ENCODE measurements at regions not wholly inside any gene's neighbourhood (a gene's known extent, or its start where the extent isn't known, plus 50 kb on each side); places are given as distances from the start of the nearest gene placed in this dataset.

- TF ChIP-seq CTCF (IDR thresholded peaks at IDR 0.05): no peak
- Mint-ChIP-seq H3K4me1 (no peaks in the 10 kb centered on the region), H3K27me3 (no peaks in the 10 kb centered on the region), H3K4me3 (no peak overlapping the region), H3K27ac (no peak overlapping the region), H3K9me3 (peaks cover 9% of the 10 kb centered on the region), H3K36me3 (ENCODE audit: low read depth) (no peaks in the 10 kb centered on the region)
- DNase-seq (no peak), ATAC-seq (ENCODE audit: low read depth) (no peak)
- intact Hi-C loops (cut with micrococcal nuclease): no loop called here
- CTCF ChIA-PET: no interaction called here
- POLR2A ChIA-PET: no interaction called here
These were observed 1437.4 kb upstream of the SPRY2 start for GRCh38 chr13:81778350-81778749.

GRCh38 chr13:81773263-81773662, 1432.3 kb upstream of the SPRY2 start:
- no peaks in the 10 kb centered on the region for H3K27me3 Mint-ChIP-seq
- ATAC-seq (ENCODE audit: low read depth) (no peak), DNase-seq (no peak)
- peaks cover 14% of the 10 kb centered on the region for H3K9me3 Mint-ChIP-seq
- intact Hi-C loops (cut with micrococcal nuclease): no loop called here
- no peak for TF ChIP-seq CTCF (IDR thresholded peaks at IDR 0.05)
- ChIA-PET CTCF (no interaction called here), POLR2A (no interaction called here)
- H3K4me1 Mint-ChIP-seq: no peaks in the 10 kb centered on the region
- H3K36me3 Mint-ChIP-seq (ENCODE audit: low read depth): no peaks in the 10 kb centered on the region
- no peak overlapping the region for H3K4me3 Mint-ChIP-seq
- no peak overlapping the region for H3K27ac Mint-ChIP-seq

DNA sequence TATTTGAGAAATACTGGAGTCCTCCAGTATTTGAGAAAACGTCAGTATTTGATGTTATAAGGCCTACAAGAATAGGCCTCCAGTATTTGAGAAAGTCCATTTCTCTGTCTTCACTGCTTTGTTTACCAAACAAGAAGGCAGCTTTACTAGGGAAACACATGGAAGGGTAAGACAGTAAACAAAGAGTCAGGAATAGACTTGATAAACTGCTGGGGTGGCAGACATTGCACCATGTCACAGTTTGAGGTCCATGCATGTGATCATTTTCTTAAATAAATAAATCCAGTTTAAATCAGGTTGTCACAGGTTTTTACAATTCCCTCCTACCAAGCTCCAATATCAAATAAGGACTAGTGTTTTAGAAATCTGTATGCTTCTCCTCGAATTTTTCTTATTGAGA, 1431.0 kb upstream of the SPRY2 start:
- TF ChIP-seq CTCF (IDR thresholded peaks at IDR 0.05): no peak
- Mint-ChIP-seq H3K4me3 (no peak overlapping the region), H3K27me3 (no peaks in the 10 kb centered on the region), H3K27ac (no peak overlapping the region), H3K9me3 (peaks cover 7% of the 10 kb centered on the region), H3K36me3 (ENCODE audit: low read depth) (no peaks in the 10 kb centered on the region), H3K4me1 (no peaks in the 10 kb centered on the region)
- ChIA-PET POLR2A (no interaction called here), CTCF (no interaction called here)
- intact Hi-C loops (cut with micrococcal nuclease): no loop called here
- no peak for DNase-seq
- no peak for ATAC-seq (ENCODE audit: low read depth)

DNA sequence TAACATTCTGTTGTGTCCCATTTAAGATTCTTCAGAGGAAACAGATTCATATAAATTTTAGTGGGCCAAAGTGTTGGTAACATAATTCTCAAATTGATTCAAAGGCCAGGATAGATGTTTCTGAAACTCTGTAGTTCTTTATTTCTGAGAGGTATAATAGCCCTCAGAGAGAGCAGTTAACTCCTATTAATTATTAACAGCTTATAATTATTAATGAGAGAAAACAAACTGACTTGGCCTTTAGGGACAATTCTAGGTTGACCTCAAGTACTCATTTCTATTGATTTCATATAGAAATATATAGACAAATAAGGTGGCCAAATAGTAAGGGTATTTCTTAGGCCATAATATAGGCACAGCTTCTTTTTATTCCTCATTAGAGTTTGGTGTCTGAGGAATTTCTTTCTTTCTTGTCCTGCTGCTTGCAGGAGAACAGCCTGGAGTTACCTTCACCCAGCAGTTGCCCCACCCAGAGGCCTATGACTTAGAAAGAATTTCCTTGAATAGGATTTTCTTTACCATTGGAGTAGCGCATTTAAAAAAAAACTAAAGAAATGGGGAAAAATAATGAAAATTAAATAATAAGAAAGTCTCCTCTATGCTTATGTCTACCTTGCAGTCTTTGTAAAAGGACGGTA, 1430.1 kb upstream of the SPRY2 start:
- Mint-ChIP-seq H3K36me3 (ENCODE audit: low read depth) (no peaks in the 10 kb centered on the region), H3K9me3 (peaks cover 11% of the 10 kb centered on the region), H3K27ac (no peak overlapping the region), H3K4me3 (no peak overlapping the region), H3K27me3 (no peaks in the 10 kb centered on the region), H3K4me1 (no peaks in the 10 kb centered on the region)
- ATAC-seq (ENCODE audit: low read depth): no peak
- CTCF ChIA-PET: no interaction called here
- POLR2A ChIA-PET: no interaction called here
- TF ChIP-seq CTCF (IDR thresholded peaks at IDR 0.05): no peak
- DNase-seq: no peak
- intact Hi-C loops (cut with micrococcal nuclease): no loop called here

GRCh38 chr13:81762449-81762848, 1421.5 kb upstream of the SPRY2 start:
- Mint-ChIP-seq H3K9me3 (peaks cover 23% of the 10 kb centered on the region), H3K36me3 (ENCODE audit: low read depth) (no peaks in the 10 kb centered on the region), H3K4me1 (no peaks in the 10 kb centered on the region), H3K4me3 (no peak overlapping the region), H3K27ac (no peak overlapping the region), H3K27me3 (no peaks in the 10 kb centered on the region)
- ChIA-PET CTCF (no interaction called here), POLR2A (no interaction called here)
- TF ChIP-seq CTCF (IDR thresholded peaks at IDR 0.05): no peak
- ATAC-seq (ENCODE audit: low read depth): no peak
- intact Hi-C loops (cut with micrococcal nuclease): no loop called here
- no peak for DNase-seq
